Ishikawa (cell line): ENCODE measurements at regions not wholly inside any gene's neighbourhood (a gene's known extent, or its start where the extent isn't known, plus 50 kb on each side); places are given as distances from the start of the nearest gene placed in this dataset.

Source experiments
- CEBPB ChIP-seq: IDR thresholded peaks from 2 replicates; pipeline ENCODE4 v1.6.1; 2012
- CREB1 ChIP-seq: IDR thresholded peaks from 2 replicates; pipeline ENCODE4 v1.6.1; 2012; ENCODE audit warnings: low read depth
- EGR1 ChIP-seq: IDR thresholded peaks from 2 replicates; pipeline ENCODE4 v1.6.1; 2012
- EP300 ChIP-seq: IDR thresholded peaks from 2 replicates; pipeline ENCODE4 v1.6.1; 2012; ENCODE audit warnings: borderline replicate concordance
- NFIC ChIP-seq: IDR thresholded peaks from 2 replicates; pipeline ENCODE4 v1.6.1; 2012
- TAF1 ChIP-seq: IDR thresholded peaks from 2 replicates; pipeline ENCODE4 v1.6.1; 2012; ENCODE audit warnings: low read depth, mild to moderate bottlenecking
- TCF12 ChIP-seq: IDR thresholded peaks from 2 replicates; pipeline ENCODE4 v1.6.1; 2012; ENCODE audit warnings: low read depth
- TEAD4 ChIP-seq: IDR thresholded peaks from 2 replicates; pipeline ENCODE4 v1.6.1; 2012
- USF1 ChIP-seq: IDR thresholded peaks from 2 replicates; pipeline ENCODE4 v1.6.1; 2012
- YY1 ChIP-seq: IDR thresholded peaks from 2 replicates; pipeline ENCODE4 v1.6.1; 2012; ENCODE audit warnings: low read depth
- ZBTB7A ChIP-seq: IDR thresholded peaks from 2 replicates; pipeline ENCODE4 v1.6.1; 2012; ENCODE audit warnings: low read depth
- TF ChIP-seq, protein P1 (sequence below): IDR thresholded peaks from 2 replicates; pipeline ENCODE4 v1.6.1; 2012

GRCh38 chr2:51093016-51093415, 61.1 kb upstream of the NRXN1 start:
- no peak for TF ChIP-seq EP300
- no peak for TF ChIP-seq CEBPB
- TF ChIP-seq TCF12 = no peak
- TF ChIP-seq USF1 = no peak
- TF ChIP-seq, protein P1, sequence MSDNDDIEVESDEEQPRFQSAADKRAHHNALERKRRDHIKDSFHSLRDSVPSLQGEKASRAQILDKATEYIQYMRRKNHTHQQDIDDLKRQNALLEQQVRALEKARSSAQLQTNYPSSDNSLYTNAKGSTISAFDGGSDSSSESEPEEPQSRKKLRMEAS = no peak
- TF ChIP-seq TEAD4 = no peak
- TF ChIP-seq EGR1 = no peak
- TF ChIP-seq YY1 = no peak
- TF ChIP-seq CREB1 = no peak
- no peak for TF ChIP-seq NFIC
- TF ChIP-seq TAF1 = no peak
- no peak for TF ChIP-seq ZBTB7A
